HEK293T (cell line): ENCODE measurements at regions not wholly inside any gene's neighbourhood (a gene's known extent, or its start where the extent isn't known, plus 50 kb on each side); places are given as distances from the start of the nearest gene placed in this dataset.

Experiments used
- BHLHE40 ChIP-seq: fragments of 450-650 bp; IDR thresholded peaks from 2 replicates; pipeline ENCODE4 v1.6.1; 2016; ENCODE audit warnings: mild to moderate bottlenecking, moderate library complexity, borderline replicate concordance
- CTBP1 ChIP-seq: fragments of 450-650 bp; IDR thresholded peaks from 2 replicates; pipeline ENCODE4 v1.6.1; 2016; ENCODE audit warnings: borderline replicate concordance
- HDGF ChIP-seq: fragments of 450-650 bp; IDR thresholded peaks from 2 replicates; pipeline ENCODE4 v1.6.1; 2017; ENCODE audit warnings: antibody characterized with exemption, borderline replicate concordance
- NFRKB ChIP-seq: fragments of 450-650 bp; IDR thresholded peaks from 2 replicates; pipeline ENCODE4 v1.6.1; 2016; ENCODE audit warnings: mild to moderate bottlenecking, moderate library complexity
- SP1 ChIP-seq: fragments of 450-650 bp; IDR thresholded peaks from 2 replicates; pipeline ENCODE4 v1.6.1; 2017
- TARDBP ChIP-seq: fragments of 450-650 bp; IDR thresholded peaks from 2 replicates; pipeline ENCODE4 v1.6.1; 2016
- TF ChIP-seq, protein P1 (sequence below): fragments of 450-650 bp; IDR thresholded peaks from 2 replicates; pipeline ENCODE4 v1.6.1; 2016

DNA sequence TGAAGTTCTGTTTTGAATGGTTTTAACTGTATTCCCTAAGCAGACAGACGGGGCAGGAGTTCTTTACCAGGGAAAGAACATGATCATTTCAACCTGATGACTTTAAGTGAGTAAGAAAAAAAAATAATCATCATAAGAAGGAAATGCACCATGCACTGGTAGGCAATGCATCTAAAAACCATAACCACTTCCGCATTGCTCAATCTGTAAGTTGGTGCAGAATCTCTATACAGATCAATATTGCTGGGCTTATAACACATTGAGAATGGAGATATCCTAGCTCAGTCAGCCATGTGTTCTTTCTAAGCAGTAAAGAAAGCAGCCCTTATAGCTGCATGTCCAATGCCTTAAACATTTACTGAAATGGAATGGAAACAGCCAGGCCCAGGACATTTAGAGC lies 407.1 kb upstream of the DMAC1 start:
- TF ChIP-seq BHLHE40 (no peak), NFRKB (no peak), CTBP1 (no peak), SP1 (no peak), HDGF (no peak), TARDBP (no peak)
- TF ChIP-seq, protein P1, sequence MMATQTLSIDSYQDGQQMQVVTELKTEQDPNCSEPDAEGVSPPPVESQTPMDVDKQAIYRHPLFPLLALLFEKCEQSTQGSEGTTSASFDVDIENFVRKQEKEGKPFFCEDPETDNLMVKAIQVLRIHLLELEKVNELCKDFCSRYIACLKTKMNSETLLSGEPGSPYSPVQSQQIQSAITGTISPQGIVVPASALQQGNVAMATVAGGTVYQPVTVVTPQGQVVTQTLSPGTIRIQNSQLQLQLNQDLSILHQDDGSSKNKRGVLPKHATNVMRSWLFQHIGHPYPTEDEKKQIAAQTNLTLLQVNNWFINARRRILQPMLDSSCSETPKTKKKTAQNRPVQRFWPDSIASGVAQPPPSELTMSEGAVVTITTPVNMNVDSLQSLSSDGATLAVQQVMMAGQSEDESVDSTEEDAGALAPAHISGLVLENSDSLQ, result no peak
